Astrocyte (in vitro differentiated cells and primary cell): ENCODE measurements at regions not wholly inside any gene's neighbourhood (a gene's known extent, or its start where the extent isn't known, plus 50 kb on each side); places are given as distances from the start of the nearest gene placed in this dataset.

Experiments used
- DNase-seq: peaks from one replicate; pipeline ENCODE4 v3.0.0-alpha.2; 2010; ENCODE audit warnings: low read depth
- FAIRE-seq: peaks from 2 replicates; lab custom pipeline; 2011; peaks lifted over from hg19 to GRCh38; lab: Jason Lieb, UNC
- H2AFZ ChIP-seq: 2 replicates; pipeline ENCODE4 v1.6.0; 2012; ENCODE audit warnings: low read depth, low read length, inconsistent platforms
- H3K27ac ChIP-seq: 2 replicates; pipeline ENCODE4 v1.5.1; 2011; ENCODE audit warnings: low read depth, low read length, inconsistent platforms
- H3K27me3 ChIP-seq: 2 replicates; pipeline ENCODE4 v1.6.0; 2011; ENCODE audit warnings: low read length, inconsistent platforms; ENCODE audit not compliant: insufficient read depth
- H3K36me3 ChIP-seq: 2 replicates; pipeline ENCODE4 v1.5.1; 2011; ENCODE audit warnings: low read length, inconsistent platforms; ENCODE audit not compliant: insufficient read depth
- H3K4me1 ChIP-seq: 2 replicates; pipeline ENCODE4 v1.5.1; 2011; ENCODE audit warnings: low read length, inconsistent platforms; ENCODE audit not compliant: insufficient read depth
- H3K4me2 ChIP-seq: 2 replicates; pipeline ENCODE4 v1.6.0; 2012; ENCODE audit warnings: low read length, inconsistent platforms
- H3K4me3 ChIP-seq: 2 replicates; pipeline ENCODE4 v1.5.1; 2011; ENCODE audit warnings: low read depth, mild to moderate bottlenecking, low read length, inconsistent platforms; ENCODE audit not compliant: insufficient read depth
- H3K79me2 ChIP-seq: 2 replicates; pipeline ENCODE4 v1.6.0; 2012; ENCODE audit warnings: mild to moderate bottlenecking, low read length, inconsistent platforms; ENCODE audit not compliant: insufficient read depth
- H3K9ac ChIP-seq: 2 replicates; pipeline ENCODE4 v1.6.0; 2012; ENCODE audit warnings: mild to moderate bottlenecking, low read length, inconsistent platforms
- H3K9me3 ChIP-seq: 2 replicates; pipeline ENCODE4 v1.5.1; 2012; ENCODE audit warnings: low read depth, mild to moderate bottlenecking, low read length, inconsistent platforms; ENCODE audit not compliant: insufficient read depth
- H4K20me1 ChIP-seq: 2 replicates; pipeline ENCODE4 v1.6.0; 2012; ENCODE audit warnings: low read length, inconsistent platforms; ENCODE audit not compliant: insufficient read depth
- H3K27ac Mint-ChIP-seq: one replicate; pipeline ENCODE4 v1.8.0; 2021; ENCODE audit warnings: mild to moderate bottlenecking, mixed read lengths; ENCODE audit not compliant: unreplicated experiment
- H3K27me3 Mint-ChIP-seq: one replicate; pipeline ENCODE4 v1.8.0; 2021; ENCODE audit warnings: low read depth, mixed read lengths; ENCODE audit not compliant: unreplicated experiment
- H3K36me3 Mint-ChIP-seq: one replicate; pipeline ENCODE4 v1.8.0; 2021; ENCODE audit warnings: low read depth, mixed read lengths; ENCODE audit not compliant: unreplicated experiment
- H3K4me1 Mint-ChIP-seq: one replicate; pipeline ENCODE4 v1.8.0; 2021; ENCODE audit warnings: low read depth, mixed read lengths; ENCODE audit not compliant: unreplicated experiment
- H3K4me3 Mint-ChIP-seq: one replicate; pipeline ENCODE4 v1.8.0; 2021; ENCODE audit warnings: mild to moderate bottlenecking, moderate library complexity, mixed read lengths; ENCODE audit not compliant: unreplicated experiment
- H3K9me3 Mint-ChIP-seq: one replicate; pipeline ENCODE4 v1.8.0; 2021; ENCODE audit warnings: mild to moderate bottlenecking, mixed read lengths; ENCODE audit not compliant: unreplicated experiment
- EZH2 ChIP-seq: IDR thresholded peaks from 2 replicates; pipeline ENCODE4 v1.6.1; 2012; ENCODE audit warnings: mild to moderate bottlenecking, low read length, inconsistent platforms; ENCODE audit not compliant: insufficient read depth
- TF ChIP-seq, protein P1 (sequence below): IDR thresholded peaks from 2 replicates; pipeline ENCODE4 v1.5.1; 2011; ENCODE audit warnings: low read depth, mild to moderate bottlenecking, inconsistent platforms, low read length, moderate library complexity; ENCODE audit not compliant: insufficient read depth

DNA sequence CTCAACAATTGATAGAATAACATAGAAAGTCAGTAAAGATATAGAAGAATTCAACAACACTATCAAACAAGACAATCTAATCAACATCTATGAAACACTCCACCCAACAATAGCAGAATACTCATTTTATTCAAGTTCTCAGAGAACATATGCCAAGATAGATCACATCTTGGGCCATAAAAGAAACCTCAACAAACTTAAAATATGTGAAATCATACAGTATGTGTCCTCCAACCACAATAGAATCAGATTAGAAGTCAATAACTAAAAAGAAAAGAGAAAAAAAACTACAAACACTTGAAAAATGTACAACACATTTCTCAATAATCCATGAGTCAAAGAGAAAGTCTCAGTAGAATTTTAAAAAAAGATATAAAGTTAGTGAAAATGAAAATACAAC lies 78.6 kb upstream of the LDB2 start:
- peaks cover 2% of the 10 kb centered on the region for H3K9me3 Mint-ChIP-seq
- no peak overlapping the region for H3K4me3 ChIP-seq
- DNase-seq (no peak), FAIRE-seq (no peak)
- H3K27ac ChIP-seq, result no peak overlapping the region
- no peaks in the 10 kb centered on the region for H3K36me3 ChIP-seq
- H3K9me3 ChIP-seq, result no peaks in the 10 kb centered on the region
- H3K36me3 Mint-ChIP-seq, result no peaks in the 10 kb centered on the region
- no peak overlapping the region for H3K4me2 ChIP-seq
- H3K4me1 ChIP-seq, result no peaks in the 10 kb centered on the region
- H3K27me3 ChIP-seq, result no peaks in the 10 kb centered on the region
- peaks cover 5% of the 10 kb centered on the region for H3K27me3 Mint-ChIP-seq
- no peaks in the 10 kb centered on the region for H4K20me1 ChIP-seq
- no peaks in the 10 kb centered on the region for H3K4me1 Mint-ChIP-seq
- H2AFZ ChIP-seq, result no peak overlapping the region
- TF ChIP-seq, protein P1, sequence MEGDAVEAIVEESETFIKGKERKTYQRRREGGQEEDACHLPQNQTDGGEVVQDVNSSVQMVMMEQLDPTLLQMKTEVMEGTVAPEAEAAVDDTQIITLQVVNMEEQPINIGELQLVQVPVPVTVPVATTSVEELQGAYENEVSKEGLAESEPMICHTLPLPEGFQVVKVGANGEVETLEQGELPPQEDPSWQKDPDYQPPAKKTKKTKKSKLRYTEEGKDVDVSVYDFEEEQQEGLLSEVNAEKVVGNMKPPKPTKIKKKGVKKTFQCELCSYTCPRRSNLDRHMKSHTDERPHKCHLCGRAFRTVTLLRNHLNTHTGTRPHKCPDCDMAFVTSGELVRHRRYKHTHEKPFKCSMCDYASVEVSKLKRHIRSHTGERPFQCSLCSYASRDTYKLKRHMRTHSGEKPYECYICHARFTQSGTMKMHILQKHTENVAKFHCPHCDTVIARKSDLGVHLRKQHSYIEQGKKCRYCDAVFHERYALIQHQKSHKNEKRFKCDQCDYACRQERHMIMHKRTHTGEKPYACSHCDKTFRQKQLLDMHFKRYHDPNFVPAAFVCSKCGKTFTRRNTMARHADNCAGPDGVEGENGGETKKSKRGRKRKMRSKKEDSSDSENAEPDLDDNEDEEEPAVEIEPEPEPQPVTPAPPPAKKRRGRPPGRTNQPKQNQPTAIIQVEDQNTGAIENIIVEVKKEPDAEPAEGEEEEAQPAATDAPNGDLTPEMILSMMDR, result no peak
- no peak for TF ChIP-seq EZH2
- H3K79me2 ChIP-seq, result no peaks in the 10 kb centered on the region
- no peak overlapping the region for H3K4me3 Mint-ChIP-seq
- H3K9ac ChIP-seq, result no peak overlapping the region
- no peak overlapping the region for H3K27ac Mint-ChIP-seq

- Mint-ChIP-seq H3K4me1 (no peaks in the 10 kb centered on the region), H3K27me3 (peaks cover 5% of the 10 kb centered on the region)
- H3K4me2 ChIP-seq, result no peak overlapping the region
Observed at GRCh38 chr4:16969696-16970135, 71.3 kb upstream of the LDB2 start.

GRCh38 chr4:16967722-16968121 lies 69.3 kb upstream of the LDB2 start:
- no peaks in the 10 kb centered on the region for H3K27me3 Mint-ChIP-seq
- H3K27ac ChIP-seq, result no peak overlapping the region

More at GRCh38 chr4:16969696-16970135, 71.3 kb upstream of the LDB2 start:
- H3K9me3 ChIP-seq, result no peaks in the 10 kb centered on the region
- no peaks in the 10 kb centered on the region for H4K20me1 ChIP-seq
- peak; percentile 51 for DNase-seq
- H3K27ac Mint-ChIP-seq, result no peak overlapping the region
- no peaks in the 10 kb centered on the region for H3K79me2 ChIP-seq
- no peaks in the 10 kb centered on the region for H3K4me1 ChIP-seq
- H3K27ac ChIP-seq, result no peak overlapping the region
- no peaks in the 10 kb centered on the region for H3K36me3 Mint-ChIP-seq
- H3K4me3 Mint-ChIP-seq, result no peak overlapping the region
- H3K36me3 ChIP-seq, result no peaks in the 10 kb centered on the region
- H2AFZ ChIP-seq, result peak overlapping the region; percentile 35
- no peak for FAIRE-seq
- no peak overlapping the region for H3K9ac ChIP-seq
- H3K4me3 ChIP-seq, result no peak overlapping the region
- peaks cover 2% of the 10 kb centered on the region for H3K9me3 Mint-ChIP-seq
- TF ChIP-seq EZH2, result no peak
- TF ChIP-seq, protein P1, result no peak
- H3K27me3 ChIP-seq, result no peaks in the 10 kb centered on the region

More at GRCh38 chr4:16967722-16968121, 69.3 kb upstream of the LDB2 start:
- no peaks in the 10 kb centered on the region for H3K36me3 Mint-ChIP-seq
- Histone ChIP-seq H3K27me3 (no peaks in the 10 kb centered on the region), H3K4me2 (no peak overlapping the region), H3K4me3 (no peak overlapping the region), H3K79me2 (no peaks in the 10 kb centered on the region), H3K36me3 (no peaks in the 10 kb centered on the region), H3K9me3 (no peaks in the 10 kb centered on the region), H2AFZ (no peak overlapping the region), H3K9ac (no peak overlapping the region), H4K20me1 (no peaks in the 10 kb centered on the region), H3K4me1 (no peaks in the 10 kb centered on the region)
- DNase-seq, result peak; percentile 44
- no peak for TF ChIP-seq EZH2
- TF ChIP-seq, protein P1, result no peak
- FAIRE-seq, result peak; percentile 29
- peaks cover 2% of the 10 kb centered on the region for H3K9me3 Mint-ChIP-seq
- no peak overlapping the region for H3K4me3 Mint-ChIP-seq
- H3K4me1 Mint-ChIP-seq, result no peaks in the 10 kb centered on the region
- no peak overlapping the region for H3K27ac Mint-ChIP-seq
